ENCODE measurements at regions not wholly inside any gene's neighbourhood (a gene's known extent, or its start where the extent isn't known, plus 50 kb on each side); places are given as distances from the start of the nearest gene placed in this dataset.

- TF ChIP-seq CTCF (IDR thresholded peaks at IDR 0.05; ENCODE audit: low read length): no peak
- TF ChIP-seq EZH2 (IDR thresholded peaks at IDR 0.05; ENCODE audit: borderline replicate concordance, low read length): no peak
Measured at GRCh38 chr2:184031402-184032147, 566.8 kb upstream of the ZNF804A start.

Data from OCI-LY1 (cell line).